NT2/D1 (cell line): ENCODE measurements at regions not wholly inside any gene's neighbourhood (a gene's known extent, or its start where the extent isn't known, plus 50 kb on each side); places are given as distances from the start of the nearest gene placed in this dataset.

Source experiments
- SUZ12 ChIP-seq: IDR thresholded peaks from 2 replicates; pipeline ENCODE4 v1.6.1; 2011; ENCODE audit not compliant: insufficient read length, insufficient read depth; ENCODE audit errors: extremely low read depth
- YY1 ChIP-seq: IDR thresholded peaks from 2 replicates; pipeline ENCODE4 v1.6.1; 2011; ENCODE audit not compliant: insufficient read length, insufficient read depth

- no peak for TF ChIP-seq YY1
- TF ChIP-seq SUZ12 = no peak
These were observed 661.6 kb downstream of the RAPGEF2 start for GRCh38 chr4:159764343-159764952.
